Esophagus muscularis mucosa (tissue), 4 donors: ENCODE measurements at regions not wholly inside any gene's neighbourhood (a gene's known extent, or its start where the extent isn't known, plus 50 kb on each side); places are given as distances from the start of the nearest gene placed in this dataset.

ENCODE experiments used
- DNase-seq: peaks from one replicate; pipeline ENCODE4 v3.0.0-alpha.2; 2017; ENCODE audit errors: extremely low spot score
- H3K27ac ChIP-seq, 4 donors: fragments of 200-600 bp; sonication (generic); replicated peaks in 1 of 4; 1 replicate in 3 of 4; 2 replicates in 1 of 4; pipeline ENCODE4 v1.5.1; 2016 to 2019; ENCODE audit warnings: mild to moderate bottlenecking in 1 of 4
- H3K27me3 ChIP-seq, 4 donors: fragments of 200-600 bp; sonication (generic); one replicate each; pipeline versions ENCODE4 v1.5.1 to v1.6.0; 2016 to 2019
- H3K36me3 ChIP-seq, 4 donors: fragments of 200-600 bp; sonication (generic); one replicate each; pipeline ENCODE4 v1.5.1; 2016 to 2019
- H3K4me1 ChIP-seq, 4 donors: fragments of 200-600 bp; sonication (generic); one replicate each; pipeline ENCODE4 v1.5.1; 2016 to 2019
- H3K4me3 ChIP-seq, 4 donors: fragments of 200-600 bp; sonication (generic); 1 replicate in 2 of 4; 2 replicates in 2 of 4; pipeline ENCODE4 v1.5.1; 2016 to 2019; ENCODE audit warnings: mild to moderate bottlenecking in 4 of 4, moderate library complexity in 1 of 4
- H3K9me3 ChIP-seq, 4 donors: fragments of 200-600 bp; sonication (generic); 1 replicate in 3 of 4; 2 replicates in 1 of 4; pipeline ENCODE4 v1.5.1; 2016 to 2019
- CTCF ChIP-seq, 3 experiments: fragments of 200-600 bp in 2 of 3; fragments of 450-650 bp in 1 of 3; sonication (generic) in 2 of 3; IDR thresholded peaks; one replicate each; pipeline ENCODE4 v1.5.1; 2017 to 2019; ENCODE audit warnings: antibody characterized with exemption in 3 of 3, mild to moderate bottlenecking in 2 of 3, moderate library complexity in 1 of 3
- EP300 ChIP-seq: sonication (generic); formaldehyde crosslinking; IDR thresholded peaks from one replicate; pipeline ENCODE4 v1.6.1; 2017; ENCODE audit warnings: antibody characterized with exemption
- POLR2A ChIP-seq: fragments of 450-650 bp; IDR thresholded peaks from one replicate; pipeline ENCODE4 v1.6.1; 2017; ENCODE audit warnings: antibody characterized with exemption, moderate library complexity, mild to moderate bottlenecking, low read depth
- POLR2AphosphoS5 ChIP-seq, 2 donors: sonication (generic); formaldehyde crosslinking; IDR thresholded peaks; one replicate each; pipeline ENCODE4 v1.6.1; 2017; ENCODE audit warnings: antibody characterized with exemption in 2 of 2
- WGBS: methylation state at CpG from one replicate; pipeline ENCODE4 v1.1.5; 2018; 5-methylcytosine and 5-hydroxymethylcytosine counted together
- intact Hi-C: fragments of 100-400 bp; cut with DNase I; formaldehyde crosslinking; loops from one replicate; pipeline ENCODE4 v1.15.1; 2023

DNA sequence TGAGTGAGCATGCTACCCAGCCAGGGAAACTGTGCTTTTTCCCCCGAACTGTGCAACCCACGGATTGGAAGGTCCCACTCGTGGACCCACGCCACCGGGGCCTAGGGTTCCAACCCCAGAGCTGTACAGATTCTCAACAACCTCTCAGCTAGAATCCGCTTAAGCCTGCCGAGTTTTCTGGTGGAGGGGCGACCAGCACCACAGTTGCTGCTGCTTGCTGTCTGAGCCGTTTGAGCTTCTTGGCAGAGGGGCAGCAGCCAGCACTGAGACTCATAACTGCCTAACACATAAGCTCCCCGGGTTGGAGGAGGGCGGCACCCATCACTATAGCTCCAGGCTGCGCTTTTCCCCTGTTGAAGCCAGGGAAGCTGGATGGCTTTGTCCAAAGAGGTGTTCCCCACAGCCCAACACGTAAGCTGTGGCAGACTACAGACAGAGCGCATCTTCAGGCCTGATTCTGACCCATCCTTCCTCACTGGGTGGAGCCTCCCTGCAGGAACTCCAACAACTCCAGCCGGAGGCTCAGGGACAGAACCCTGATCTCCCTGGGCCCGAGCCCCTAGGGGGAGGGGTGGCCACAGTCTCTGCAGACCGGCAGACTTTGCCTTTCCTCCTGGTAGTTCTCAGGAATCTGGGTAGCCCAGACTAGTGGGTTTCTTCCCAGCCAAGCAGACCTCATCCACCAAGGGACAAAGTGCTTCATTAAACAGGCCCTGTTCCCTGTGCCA lies 871.6 kb downstream of the SLITRK6 start:
- Histone ChIP-seq H3K27me3 (no peaks in the 10 kb centered on the region), H3K9me3 (no peaks in the 10 kb centered on the region), H3K27ac (no peak overlapping the region), H3K4me1 (no peaks in the 10 kb centered on the region), H3K4me3 (no peak overlapping the region), H3K36me3 (no peaks in the 10 kb centered on the region)
- intact Hi-C loops: no loop called here
- no peak for DNase-seq
- WGBS: 84% methylated on average over 3 of the region's 17 CpGs
- TF ChIP-seq CTCF (IDR thresholded peaks at IDR 0.05) (no peak), POLR2AphosphoS5 (IDR thresholded peaks at IDR 0.05) (no peak)

GRCh38 chr13:84925443-84925842 lies 873.8 kb downstream of the SLITRK6 start:
- no peaks in the 10 kb centered on the region for H3K27me3 ChIP-seq
- TF ChIP-seq CTCF (IDR thresholded peaks at IDR 0.05): no peak
- TF ChIP-seq POLR2A: no peak
- TF ChIP-seq EP300: no peak
- no peak for TF ChIP-seq POLR2AphosphoS5 (IDR thresholded peaks at IDR 0.05)
- WGBS: 85% methylated on average over 4 of the region's 4 CpGs

GRCh38 chr13:84923831-84924230 lies 875.4 kb downstream of the SLITRK6 start:
- TF ChIP-seq EP300: no peak
- TF ChIP-seq CTCF (IDR thresholded peaks at IDR 0.05): no peak
- no peak for TF ChIP-seq POLR2AphosphoS5 (IDR thresholded peaks at IDR 0.05)
- TF ChIP-seq POLR2A: no peak
- H3K36me3 ChIP-seq: no peaks in the 10 kb centered on the region
- no peaks in the 10 kb centered on the region for H3K27me3 ChIP-seq
- intact Hi-C loops: no loop called here
- 60% methylated on average over 1 of the region's 1 CpG for WGBS
- H3K9me3 ChIP-seq: no peaks in the 10 kb centered on the region
- H3K27ac ChIP-seq: no peak overlapping the region
- H3K4me3 ChIP-seq: no peak overlapping the region
- no peaks in the 10 kb centered on the region for H3K4me1 ChIP-seq
- DNase-seq: no peak

More at GRCh38 chr13:84925443-84925842, 873.8 kb downstream of the SLITRK6 start:
- Histone ChIP-seq H3K36me3 (no peaks in the 10 kb centered on the region), H3K4me3 (no peak overlapping the region), H3K9me3 (no peaks in the 10 kb centered on the region), H3K27ac (no peak overlapping the region), H3K4me1 (no peaks in the 10 kb centered on the region)
- no peak for DNase-seq
- intact Hi-C loops: no loop called here

- WGBS: 40% methylated on average over 4 of the region's 4 CpGs
- intact Hi-C loops: no loop called here
- Histone ChIP-seq H3K36me3 (no peaks in the 10 kb centered on the region), H3K4me1 (no peaks in the 10 kb centered on the region), H3K27ac (no peak overlapping the region), H3K9me3 (no peaks in the 10 kb centered on the region), H3K27me3 (no peaks in the 10 kb centered on the region), H3K4me3 (peak overlapping the region in 1 of 4 donors; percentile 13)
- TF ChIP-seq CTCF (IDR thresholded peaks at IDR 0.05) (peak in 2 of 3 experiments; percentile 50 to 52), EP300 (no peak), POLR2AphosphoS5 (IDR thresholded peaks at IDR 0.05) (no peak), POLR2A (no peak)
- no peak for DNase-seq
These were observed 881.9 kb downstream of the SLITRK6 start for GRCh38 chr13:84917252-84917878.
